ENCODE measurements at regions not wholly inside any gene's neighbourhood (a gene's known extent, or its start where the extent isn't known, plus 50 kb on each side); places are given as distances from the start of the nearest gene placed in this dataset.

DNA sequence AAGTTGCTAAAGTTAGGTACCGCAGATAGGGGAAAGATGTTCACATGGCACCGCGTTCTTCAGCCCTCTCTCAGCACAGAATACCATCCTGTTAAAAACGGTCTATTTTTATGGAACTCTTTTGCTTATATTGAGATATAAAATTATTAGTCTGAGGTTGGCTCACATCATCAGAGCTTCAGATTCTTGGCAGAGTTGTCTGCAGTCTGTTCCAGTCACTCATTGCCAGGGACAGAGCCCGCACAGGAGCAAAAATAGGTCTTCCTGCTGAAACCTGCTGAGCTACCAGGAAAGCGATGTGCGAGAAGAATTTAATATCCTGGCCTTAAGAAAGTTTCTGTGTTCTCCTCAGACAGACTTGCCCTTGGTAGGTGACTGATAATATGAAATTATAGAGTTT is 249.8 kb downstream of the VRK1 start:
- H4K91ac ChIP-seq (ENCODE audit: insufficient read depth, low read depth, low read length) = no peak overlapping the region
- H3K79me1 ChIP-seq (ENCODE audit: low read depth in 1 of 2, low read length in 2 of 2) = no peaks in the 10 kb centered on the region
- H3K4ac ChIP-seq (ENCODE audit: low read depth, low read length) = no peak overlapping the region
- H3K4me2 ChIP-seq (ENCODE audit: low read depth, low read length) = no peak overlapping the region
- H3K9me1 ChIP-seq (ENCODE audit: insufficient read depth, low read length) = no peaks in the 10 kb centered on the region
- H2BK5ac ChIP-seq (ENCODE audit: low read depth, low read length, poor library complexity, severe bottlenecking) = no peak overlapping the region
- in situ Hi-C loops (cut with MboI; ENCODE audit: low sequenced_read_pairs) = no loop called here
- no peak overlapping the region for H2BK120ac ChIP-seq (ENCODE audit: low read depth, low read length)
- no peak overlapping the region for H2AK5ac ChIP-seq (ENCODE audit: low read depth, low read length)
- H3K4me1 ChIP-seq (ENCODE audit: control insufficient read depth, insufficient read depth, low read length) = no peaks in the 10 kb centered on the region
- no peak overlapping the region for H4K5ac ChIP-seq (ENCODE audit: low read depth, low read length)
- H3K27ac ChIP-seq (ENCODE audit: insufficient read depth, low read length) = no peak overlapping the region
- H3K36me3 ChIP-seq (ENCODE audit: control insufficient read depth, insufficient read depth, low read length) = no peaks in the 10 kb centered on the region
- ChIA-PET CTCF (no interaction called here), POLR2A (ENCODE audit: unreplicated experiment) (no interaction called here)
- peaks cover 14% of the 10 kb centered on the region for H3K9me3 ChIP-seq (ENCODE audit: control insufficient read depth, insufficient read depth, low read length)
- no peak overlapping the region for H3K23ac ChIP-seq (ENCODE audit: low read depth, low read length)
- no peak overlapping the region for H3K18ac ChIP-seq (ENCODE audit: low read depth, low read length)
- no peaks in the 10 kb centered on the region for H4K20me1 ChIP-seq (ENCODE audit: insufficient read depth, low read length)
- ATAC-seq (ENCODE audit: low read depth) (no peak), DNase-seq (no peak)
- H3K9ac ChIP-seq (ENCODE audit: low read depth, low read length) = no peak overlapping the region
- 25% methylated on average over 1 of the region's 7 CpGs; no CpG with 5 or more reads in 1 of the 2 experiments for WGBS, 2 experiments (ENCODE audit: extremely low coverage in 2 of 2, insufficient read length in 1 of 2)
- H3K27me3 ChIP-seq (ENCODE audit: control insufficient read depth, insufficient read depth, low read length) = no peaks in the 10 kb centered on the region
- H3K4me3 ChIP-seq (ENCODE audit: insufficient read depth, low read depth, low read length) = no peak overlapping the region
- dilution Hi-C loops (cut with HindIII; ENCODE audit: low sequenced_read_pairs, unreplicated experiment) = no loop called here
- no peak overlapping the region for H2BK15ac ChIP-seq (ENCODE audit: low read depth, low read length)
- no peak overlapping the region for H3K14ac ChIP-seq (replicated peaks; ENCODE audit: low read depth, low read length)
- H2BK20ac ChIP-seq (ENCODE audit: low read depth, low read length) = no peak overlapping the region
- BruUV-seq (replicated peaks) = no TSS peak
- no peak overlapping the region for H4K8ac ChIP-seq (ENCODE audit: low read depth in 2 of 2, low read length in 2 of 2)
- no peak overlapping the region for H2AFZ ChIP-seq (replicated peaks; ENCODE audit: low read length, poor library complexity)
- intact Hi-C loops (cut with micrococcal nuclease) = no loop called here
- no peak overlapping the region for H3K56ac ChIP-seq (ENCODE audit: extremely low read depth, insufficient read depth, low read length)
- no peak overlapping the region for H2AK9ac ChIP-seq (replicated peaks; ENCODE audit: low read depth, low read length, poor library complexity)
- TF ChIP-seq CHD1 (IDR thresholded peaks at IDR 0.05; ENCODE audit: low read depth, low read length) (no peak), CEBPB (IDR thresholded peaks at IDR 0.05; ENCODE audit: low read depth, low read length) (no peak), BHLHE40 (IDR thresholded peaks at IDR 0.05; ENCODE audit: low read depth, low read length) (no peak), RAD21 (IDR thresholded peaks at IDR 0.05; ENCODE audit: low read length) (no peak), RFX5 (IDR thresholded peaks at IDR 0.05; ENCODE audit: low read depth, low read length) (no peak), MAFK (IDR thresholded peaks at IDR 0.05; ENCODE audit: low read depth, low read length) (no peak), POLR2A (IDR thresholded peaks at IDR 0.05; ENCODE audit: low read depth, low read length) (no peak), RCOR1 (IDR thresholded peaks at IDR 0.05; ENCODE audit: insufficient replicate concordance, low read length) (no peak), MAZ (IDR thresholded peaks at IDR 0.05; ENCODE audit: borderline replicate concordance, low read depth, low read length) (no peak), NFE2L2 (IDR thresholded peaks at IDR 0.05; ENCODE audit: low read depth, low read length) (no peak), FOS (IDR thresholded peaks at IDR 0.05; ENCODE audit: low read depth, low read length) (no peak), SMC3 (IDR thresholded peaks at IDR 0.05; ENCODE audit: low read depth, low read length) (no peak), MXI1 (IDR thresholded peaks at IDR 0.05; ENCODE audit: borderline replicate concordance, low read depth, low read length) (no peak)
- TF ChIP-seq, protein P1, sequence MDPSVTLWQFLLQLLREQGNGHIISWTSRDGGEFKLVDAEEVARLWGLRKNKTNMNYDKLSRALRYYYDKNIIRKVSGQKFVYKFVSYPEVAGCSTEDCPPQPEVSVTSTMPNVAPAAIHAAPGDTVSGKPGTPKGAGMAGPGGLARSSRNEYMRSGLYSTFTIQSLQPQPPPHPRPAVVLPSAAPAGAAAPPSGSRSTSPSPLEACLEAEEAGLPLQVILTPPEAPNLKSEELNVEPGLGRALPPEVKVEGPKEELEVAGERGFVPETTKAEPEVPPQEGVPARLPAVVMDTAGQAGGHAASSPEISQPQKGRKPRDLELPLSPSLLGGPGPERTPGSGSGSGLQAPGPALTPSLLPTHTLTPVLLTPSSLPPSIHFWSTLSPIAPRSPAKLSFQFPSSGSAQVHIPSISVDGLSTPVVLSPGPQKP (IDR thresholded peaks at IDR 0.05; ENCODE audit: borderline replicate concordance, low read depth, low read length) = no peak
- TF ChIP-seq, protein P2, sequence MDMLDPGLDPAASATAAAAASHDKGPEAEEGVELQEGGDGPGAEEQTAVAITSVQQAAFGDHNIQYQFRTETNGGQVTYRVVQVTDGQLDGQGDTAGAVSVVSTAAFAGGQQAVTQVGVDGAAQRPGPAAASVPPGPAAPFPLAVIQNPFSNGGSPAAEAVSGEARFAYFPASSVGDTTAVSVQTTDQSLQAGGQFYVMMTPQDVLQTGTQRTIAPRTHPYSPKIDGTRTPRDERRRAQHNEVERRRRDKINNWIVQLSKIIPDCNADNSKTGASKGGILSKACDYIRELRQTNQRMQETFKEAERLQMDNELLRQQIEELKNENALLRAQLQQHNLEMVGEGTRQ (IDR thresholded peaks at IDR 0.05; ENCODE audit: low read depth, low read length) = no peak
- TF ChIP-seq, protein P3, sequence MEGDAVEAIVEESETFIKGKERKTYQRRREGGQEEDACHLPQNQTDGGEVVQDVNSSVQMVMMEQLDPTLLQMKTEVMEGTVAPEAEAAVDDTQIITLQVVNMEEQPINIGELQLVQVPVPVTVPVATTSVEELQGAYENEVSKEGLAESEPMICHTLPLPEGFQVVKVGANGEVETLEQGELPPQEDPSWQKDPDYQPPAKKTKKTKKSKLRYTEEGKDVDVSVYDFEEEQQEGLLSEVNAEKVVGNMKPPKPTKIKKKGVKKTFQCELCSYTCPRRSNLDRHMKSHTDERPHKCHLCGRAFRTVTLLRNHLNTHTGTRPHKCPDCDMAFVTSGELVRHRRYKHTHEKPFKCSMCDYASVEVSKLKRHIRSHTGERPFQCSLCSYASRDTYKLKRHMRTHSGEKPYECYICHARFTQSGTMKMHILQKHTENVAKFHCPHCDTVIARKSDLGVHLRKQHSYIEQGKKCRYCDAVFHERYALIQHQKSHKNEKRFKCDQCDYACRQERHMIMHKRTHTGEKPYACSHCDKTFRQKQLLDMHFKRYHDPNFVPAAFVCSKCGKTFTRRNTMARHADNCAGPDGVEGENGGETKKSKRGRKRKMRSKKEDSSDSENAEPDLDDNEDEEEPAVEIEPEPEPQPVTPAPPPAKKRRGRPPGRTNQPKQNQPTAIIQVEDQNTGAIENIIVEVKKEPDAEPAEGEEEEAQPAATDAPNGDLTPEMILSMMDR (conservative IDR thresholded peaks at IDR 0.05; ENCODE audit: low read depth, low read length) = no peak

Measured in IMR-90 (cell line).